ENCODE measurements at regions not wholly inside any gene's neighbourhood (a gene's known extent, or its start where the extent isn't known, plus 50 kb on each side); places are given as distances from the start of the nearest gene placed in this dataset.

- TF ChIP-seq, protein P1, sequence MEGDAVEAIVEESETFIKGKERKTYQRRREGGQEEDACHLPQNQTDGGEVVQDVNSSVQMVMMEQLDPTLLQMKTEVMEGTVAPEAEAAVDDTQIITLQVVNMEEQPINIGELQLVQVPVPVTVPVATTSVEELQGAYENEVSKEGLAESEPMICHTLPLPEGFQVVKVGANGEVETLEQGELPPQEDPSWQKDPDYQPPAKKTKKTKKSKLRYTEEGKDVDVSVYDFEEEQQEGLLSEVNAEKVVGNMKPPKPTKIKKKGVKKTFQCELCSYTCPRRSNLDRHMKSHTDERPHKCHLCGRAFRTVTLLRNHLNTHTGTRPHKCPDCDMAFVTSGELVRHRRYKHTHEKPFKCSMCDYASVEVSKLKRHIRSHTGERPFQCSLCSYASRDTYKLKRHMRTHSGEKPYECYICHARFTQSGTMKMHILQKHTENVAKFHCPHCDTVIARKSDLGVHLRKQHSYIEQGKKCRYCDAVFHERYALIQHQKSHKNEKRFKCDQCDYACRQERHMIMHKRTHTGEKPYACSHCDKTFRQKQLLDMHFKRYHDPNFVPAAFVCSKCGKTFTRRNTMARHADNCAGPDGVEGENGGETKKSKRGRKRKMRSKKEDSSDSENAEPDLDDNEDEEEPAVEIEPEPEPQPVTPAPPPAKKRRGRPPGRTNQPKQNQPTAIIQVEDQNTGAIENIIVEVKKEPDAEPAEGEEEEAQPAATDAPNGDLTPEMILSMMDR (IDR thresholded peaks at IDR 0.05) = no peak
- H3K27me3 ChIP-seq = no peaks in the 10 kb centered on the region
- H3K4me1 ChIP-seq = peaks cover 10 to 41% of the 10 kb centered on the region in 2 donors
- no peak for DNase-seq (ENCODE audit: low spot score in 2 of 2)
- no peak overlapping the region for H3K4me3 ChIP-seq
- H3K9me3 ChIP-seq = no peaks in the 10 kb centered on the region
- H3K27ac ChIP-seq = peak overlapping the region in 1 of 2 donors; percentile 89
- intact Hi-C loops (cut with DNase I) = no loop called here
- no peaks in the 10 kb centered on the region for H3K36me3 ChIP-seq
Observed at GRCh38 chr21:38995731-38996130, 187.5 kb downstream of the PSMG1 start.

- intact Hi-C loops (cut with DNase I) = no loop called here
- TF ChIP-seq, protein P1 (IDR thresholded peaks at IDR 0.05) = no peak
- H3K27ac ChIP-seq = peak overlapping the region; percentile 82 to 89
- no peak for DNase-seq (ENCODE audit: low spot score in 2 of 2)
- H3K9me3 ChIP-seq = no peaks in the 10 kb centered on the region
- no peaks in the 10 kb centered on the region for H3K36me3 ChIP-seq
- no peaks in the 10 kb centered on the region for H3K27me3 ChIP-seq
- H3K4me3 ChIP-seq = no peak overlapping the region
- peaks cover 11 to 46% of the 10 kb centered on the region in 2 donors for H3K4me1 ChIP-seq
Observed at GRCh38 chr21:38995071-38995669, 188.1 kb downstream of the PSMG1 start.

GRCh38 chr21:38994042-38994441, 188.3 kb downstream of the ETS2 start:
- intact Hi-C loops (cut with DNase I) = loop anchor here (5.0 kb wide), 1 partner anchor 78 kb away; no protein-coding TSS in a partner anchor
- Histone ChIP-seq H3K4me1 (peaks cover 20 to 57% of the 10 kb centered on the region in 2 donors), H3K27ac (peak overlapping the region; percentile 82 to 89), H3K27me3 (no peaks in the 10 kb centered on the region), H3K4me3 (no peak overlapping the region), H3K36me3 (no peaks in the 10 kb centered on the region), H3K9me3 (no peaks in the 10 kb centered on the region)
- TF ChIP-seq, protein P1 (IDR thresholded peaks at IDR 0.05) = no peak
- DNase-seq (ENCODE audit: low spot score in 2 of 2) = no peak

- peaks cover 24 to 61% of the 10 kb centered on the region in 2 donors for H3K4me1 ChIP-seq
Observed at GRCh38 chr21:38993561-38993960, 187.8 kb downstream of the ETS2 start.

GRCh38 chr21:38992737-38993136, 187.0 kb downstream of the ETS2 start:
- Histone ChIP-seq H3K4me3 (no peak overlapping the region), H3K9me3 (no peaks in the 10 kb centered on the region), H3K27ac (peak overlapping the region; percentile 66 to 82), H3K36me3 (no peaks in the 10 kb centered on the region), H3K4me1 (peaks cover 29 to 69% of the 10 kb centered on the region in 2 donors), H3K27me3 (no peaks in the 10 kb centered on the region)
- intact Hi-C loops (cut with DNase I) = loop anchor here (5.0 kb wide), 1 partner anchor 80 kb away; no protein-coding TSS in a partner anchor
- TF ChIP-seq, protein P1 (IDR thresholded peaks at IDR 0.05) = no peak
- no peak for DNase-seq (ENCODE audit: low spot score in 2 of 2)

More at GRCh38 chr21:38993561-38993960, 187.8 kb downstream of the ETS2 start:
- Histone ChIP-seq H3K36me3 (no peaks in the 10 kb centered on the region), H3K27ac (peak overlapping the region; percentile 82 to 89), H3K4me3 (no peak overlapping the region), H3K9me3 (no peaks in the 10 kb centered on the region), H3K27me3 (no peaks in the 10 kb centered on the region)
- intact Hi-C loops (cut with DNase I) = loop anchor here (5.0 kb wide), 1 partner anchor 79 kb away; no protein-coding TSS in a partner anchor
- peak in 1 of 2 donors; percentile 93 for DNase-seq (ENCODE audit: low spot score in 2 of 2)
- TF ChIP-seq, protein P1 (IDR thresholded peaks at IDR 0.05) = no peak
